ENCODE measurements at regions not wholly inside any gene's neighbourhood (a gene's known extent, or its start where the extent isn't known, plus 50 kb on each side); places are given as distances from the start of the nearest gene placed in this dataset.
"Not testable (repeated sequence)": the region's sequence is repeated elsewhere in the genome, so short reads cannot be mapped to it uniquely, and the experiment has no call there.

DNA sequence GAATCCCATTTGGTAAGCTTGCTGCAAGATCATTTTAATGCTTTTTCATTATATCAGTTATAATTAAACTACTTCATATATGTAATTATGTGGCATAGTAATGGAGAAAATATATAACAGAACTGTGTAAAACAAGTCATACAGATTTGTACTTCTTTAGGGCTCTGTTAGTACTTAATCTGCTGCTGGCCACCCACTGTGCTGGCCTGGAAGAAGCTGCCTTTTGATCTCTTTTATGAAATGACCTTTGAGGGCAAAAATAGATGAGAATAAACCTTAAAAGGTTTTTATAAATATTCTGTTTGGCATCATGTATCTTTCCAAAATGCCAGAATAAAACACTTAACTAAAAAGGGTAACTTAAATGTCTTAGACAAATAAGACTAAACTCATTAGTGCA, 262.9 kb downstream of the ZIC1 start:
- DNase-seq (ENCODE audit: low read depth): no peak

DNA sequence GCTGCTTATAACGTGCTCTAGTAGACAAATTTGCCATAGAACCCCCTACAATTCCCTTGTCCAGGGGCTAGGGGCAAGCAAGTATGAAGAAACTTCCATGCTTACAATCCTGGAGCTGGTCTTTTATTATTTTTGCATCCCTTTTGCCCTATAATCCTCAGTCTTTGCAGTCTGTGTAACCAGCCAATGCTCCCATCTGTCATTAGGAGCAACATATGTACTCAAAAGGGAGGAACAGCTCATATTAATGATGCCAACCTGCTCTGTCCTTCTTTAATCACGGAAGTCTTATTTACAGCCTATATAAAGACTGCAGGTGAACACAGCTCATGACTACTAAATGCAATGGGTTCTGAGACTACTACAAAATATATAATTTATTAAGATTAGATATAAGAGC, 263.3 kb downstream of the ZIC1 start:
- no peak for DNase-seq (ENCODE audit: low read depth)

GRCh38 chr3:147675761-147676160, 266.6 kb downstream of the ZIC1 start:
- no peak for DNase-seq (ENCODE audit: low read depth)

DNA sequence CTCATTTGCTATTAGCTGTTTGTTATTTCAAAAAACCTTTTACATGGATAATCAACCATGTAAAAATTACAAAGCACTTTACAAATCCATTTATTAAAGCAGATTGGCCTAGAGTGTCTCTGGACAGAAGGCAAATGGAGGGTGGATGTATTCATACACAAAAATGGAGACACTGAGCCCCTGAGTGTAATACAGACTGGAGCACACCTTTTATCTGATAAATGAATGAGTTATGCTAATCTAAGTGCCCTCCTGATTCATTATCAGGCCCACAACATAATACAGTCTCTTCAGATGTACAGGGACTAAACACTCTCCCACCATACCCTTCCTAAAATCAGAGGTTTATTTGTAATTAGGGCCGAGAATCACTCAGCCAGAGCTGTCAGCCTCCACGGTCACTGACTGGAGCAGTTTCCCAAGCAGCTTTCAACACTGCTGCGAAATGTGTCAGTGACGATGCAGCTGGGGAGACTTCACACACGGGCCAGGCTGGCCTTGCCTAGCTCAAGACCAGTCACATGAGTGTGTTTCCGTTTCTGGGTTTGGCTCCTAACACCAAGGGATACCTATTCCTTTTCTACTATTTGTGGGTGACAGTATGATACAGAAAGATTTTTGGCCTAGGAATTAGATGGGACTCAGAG, 271.8 kb downstream of the ZIC1 start:
- no peak for DNase-seq (ENCODE audit: low read depth)

DNA sequence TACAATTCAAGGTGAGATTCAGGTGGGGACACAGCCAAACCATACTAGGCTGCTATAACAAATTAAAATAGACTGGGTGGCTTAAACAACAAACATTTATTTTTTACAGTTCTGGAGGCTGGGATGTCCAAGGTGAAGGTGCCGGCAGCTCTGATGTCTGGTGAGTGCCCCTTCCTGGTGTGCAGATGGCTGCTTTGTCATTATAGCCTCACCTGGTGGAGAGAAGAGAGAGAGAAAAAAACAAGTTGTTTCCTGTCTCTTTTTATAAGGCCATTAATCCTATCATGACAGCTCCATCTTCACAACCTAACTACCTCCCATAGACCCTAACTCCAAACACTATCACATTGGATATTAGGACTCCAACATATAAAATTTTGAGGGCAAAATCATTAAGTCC, 279.7 kb downstream of the ZIC1 start:
- DNase-seq (ENCODE audit: low read depth): no peak

DNA sequence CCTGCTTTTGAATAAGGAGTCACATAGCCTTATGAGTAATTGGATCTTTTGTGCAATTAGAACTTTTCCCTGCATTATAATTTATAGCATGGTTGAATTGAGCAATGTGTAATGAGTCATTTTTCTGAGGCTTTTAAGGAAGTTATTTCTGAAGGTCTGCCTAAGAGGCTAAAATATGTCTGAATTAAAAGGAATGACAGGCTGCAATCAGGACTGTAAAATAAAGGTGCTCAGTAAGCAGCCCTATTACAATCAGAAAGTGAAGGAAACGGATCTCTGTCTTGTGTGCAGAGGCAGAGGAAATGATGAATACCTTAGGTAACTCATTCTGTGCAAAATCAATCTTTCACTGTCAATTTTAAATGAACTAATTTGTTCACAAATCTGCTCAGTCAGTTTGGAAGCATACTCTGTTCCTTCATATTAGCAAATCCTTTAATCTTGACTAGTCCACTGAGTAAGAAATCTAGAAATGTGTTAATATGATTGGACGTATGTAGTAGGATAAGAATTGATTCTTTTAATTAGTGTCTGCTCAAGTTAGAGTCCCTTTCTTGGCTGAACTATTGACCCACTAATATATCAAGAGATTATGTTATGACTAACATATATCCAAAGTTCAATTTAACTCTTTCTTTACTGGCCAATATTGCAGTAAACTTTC, 290.1 kb downstream of the ZIC1 start:
- peak; percentile 65 for DNase-seq (ENCODE audit: low read depth)

DNA sequence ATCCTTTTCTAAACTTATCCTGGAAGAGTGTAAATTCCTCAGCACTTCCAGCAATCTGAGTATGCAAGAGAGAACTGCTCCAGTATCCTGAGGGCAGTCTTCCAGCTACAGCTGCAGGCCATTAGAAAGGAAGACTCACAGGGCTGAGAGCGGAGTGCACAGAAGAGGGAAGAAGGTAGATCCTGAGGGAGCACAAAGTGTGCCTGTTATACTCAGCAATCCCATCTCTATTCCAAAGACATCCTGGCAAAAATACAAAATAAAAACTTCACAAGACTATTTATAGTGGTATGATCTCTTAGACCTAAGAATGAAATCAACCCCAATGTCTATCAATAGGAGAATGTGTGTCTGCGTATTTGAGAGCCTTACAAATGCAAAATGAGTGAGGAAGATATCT, 292.0 kb downstream of the ZIC1 start:
- DNase-seq (ENCODE audit: low read depth): peak; percentile 33

- no peak for DNase-seq (ENCODE audit: low read depth)
These were observed 293.3 kb downstream of the ZIC1 start for GRCh38 chr3:147702509-147702908.

- DNase-seq (ENCODE audit: low read depth): no peak
These were observed 296.5 kb downstream of the ZIC1 start for GRCh38 chr3:147705651-147706051.

GRCh38 chr3:147710753-147711152, 301.6 kb downstream of the ZIC1 start:
- not testable (repeated sequence) for DNase-seq (ENCODE audit: low read depth)

GRCh38 chr3:147712357-147712756, 303.2 kb downstream of the ZIC1 start:
- no peak for DNase-seq (ENCODE audit: low read depth)

GRCh38 chr3:147712758-147713157, 303.6 kb downstream of the ZIC1 start:
- not testable (repeated sequence) for DNase-seq (ENCODE audit: low read depth)

GRCh38 chr3:147713234-147714133, 304.3 kb downstream of the ZIC1 start:
- DNase-seq (ENCODE audit: low read depth): no peak

GRCh38 chr3:147729641-147730040, 320.5 kb downstream of the ZIC1 start:
- DNase-seq (ENCODE audit: low read depth): no peak

DNA sequence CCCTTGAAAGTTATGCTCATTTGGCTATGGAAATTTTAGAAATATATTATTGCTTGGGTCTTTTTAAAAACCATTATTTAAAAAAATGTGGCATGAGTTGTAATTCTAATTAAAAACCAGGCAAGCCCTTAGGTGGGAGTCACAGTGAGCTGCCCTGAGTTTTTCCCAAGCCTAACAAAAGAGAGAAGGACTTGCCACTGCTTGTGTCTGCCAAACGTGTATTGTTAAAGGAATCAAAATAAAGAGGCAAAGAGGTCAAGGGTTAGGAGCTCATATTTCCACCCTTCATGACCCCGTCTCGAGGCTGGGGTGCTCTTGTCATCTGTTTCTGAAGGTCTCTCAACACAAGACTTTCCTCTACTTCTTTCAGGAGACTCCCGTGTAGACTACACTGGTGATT, 321.1 kb downstream of the ZIC1 start:
- DNase-seq (ENCODE audit: low read depth): no peak

DNA sequence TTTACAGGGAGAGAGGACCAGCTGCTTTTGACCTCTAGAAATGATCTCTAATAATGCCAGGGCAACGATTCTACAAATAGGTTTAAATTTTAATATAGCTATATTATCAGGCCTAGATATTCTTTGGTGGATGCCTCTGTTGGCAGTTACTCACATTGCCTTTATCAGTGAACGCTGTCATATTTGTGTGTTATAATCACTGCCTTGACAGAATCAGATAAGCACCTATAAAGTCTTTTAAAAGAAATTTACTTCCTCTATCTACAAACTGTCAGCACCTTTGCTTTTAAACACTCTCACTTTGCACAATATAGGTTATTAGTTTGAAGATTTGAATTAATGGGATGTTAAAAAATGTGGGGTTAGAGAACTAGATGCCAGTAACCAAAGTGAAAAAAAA, 324.1 kb downstream of the ZIC1 start:
- DNase-seq (ENCODE audit: low read depth): no peak

DNA sequence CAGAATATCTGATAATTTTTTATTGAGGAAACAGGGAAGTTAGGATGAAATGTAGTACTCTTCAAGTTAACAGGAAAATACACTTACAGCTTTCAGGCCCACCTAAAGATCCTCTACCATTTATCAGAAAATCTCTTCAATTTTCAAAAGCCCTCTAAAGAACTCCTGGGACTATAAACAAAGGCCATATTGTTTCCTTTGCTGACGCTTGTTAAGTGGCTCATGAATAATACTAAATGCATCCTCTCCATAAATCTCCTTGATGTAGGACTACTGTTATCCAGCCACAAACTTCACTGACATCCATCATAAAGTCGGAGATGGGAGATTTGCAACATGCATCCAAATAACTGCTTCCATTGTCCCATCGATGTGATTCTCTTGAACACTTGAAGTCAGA, 326.5 kb downstream of the ZIC1 start:
- no peak for DNase-seq (ENCODE audit: low read depth)

DNA sequence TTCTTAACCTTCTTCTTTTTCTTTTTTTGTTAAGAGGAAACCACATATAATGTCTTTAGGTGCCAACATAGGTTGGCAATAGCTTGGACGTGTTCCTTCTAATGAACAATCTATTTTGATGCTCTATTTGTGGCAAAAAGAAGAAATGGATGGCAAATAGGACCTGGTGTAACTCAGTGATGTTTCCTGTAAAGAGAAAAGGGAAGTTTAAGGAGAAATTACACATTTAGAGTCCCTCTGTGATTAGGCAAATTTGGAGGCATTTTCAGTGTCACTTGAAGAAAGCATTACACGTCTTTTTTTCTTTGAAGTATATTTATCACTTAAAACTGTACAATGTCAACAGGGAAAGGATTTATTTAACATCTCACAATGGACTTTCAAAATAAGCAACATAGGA, 327.1 kb downstream of the ZIC1 start:
- no peak for DNase-seq (ENCODE audit: low read depth)

- DNase-seq (ENCODE audit: low read depth): no peak
These were observed 328.2 kb downstream of the ZIC1 start for GRCh38 chr3:147737376-147737775.

DNA sequence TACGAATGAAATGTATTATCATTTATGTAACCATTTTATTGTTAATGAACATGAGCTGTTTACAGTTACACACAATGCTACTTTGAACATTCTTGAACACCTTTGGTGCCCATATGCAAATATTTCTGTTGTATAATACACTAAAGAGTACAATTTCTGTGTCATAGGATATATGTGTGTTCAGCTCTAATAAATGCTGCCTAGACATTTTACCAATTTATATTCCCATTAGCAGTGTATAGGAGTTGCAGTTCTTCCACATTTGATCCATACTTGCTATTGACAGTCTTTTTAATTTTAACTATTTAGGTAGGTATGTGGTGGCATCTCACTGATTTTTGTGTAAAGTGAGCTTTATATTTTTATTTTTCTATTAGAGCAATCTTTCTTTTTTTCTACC, 331.8 kb downstream of the ZIC1 start:
- no peak for DNase-seq (ENCODE audit: low read depth)

GRCh38 chr3:147744967-147745366, 335.8 kb downstream of the ZIC1 start:
- no peak for DNase-seq (ENCODE audit: low read depth)

GRCh38 chr3:147755310-147755709, 346.1 kb downstream of the ZIC1 start:
- DNase-seq (ENCODE audit: low read depth): no peak

DNA sequence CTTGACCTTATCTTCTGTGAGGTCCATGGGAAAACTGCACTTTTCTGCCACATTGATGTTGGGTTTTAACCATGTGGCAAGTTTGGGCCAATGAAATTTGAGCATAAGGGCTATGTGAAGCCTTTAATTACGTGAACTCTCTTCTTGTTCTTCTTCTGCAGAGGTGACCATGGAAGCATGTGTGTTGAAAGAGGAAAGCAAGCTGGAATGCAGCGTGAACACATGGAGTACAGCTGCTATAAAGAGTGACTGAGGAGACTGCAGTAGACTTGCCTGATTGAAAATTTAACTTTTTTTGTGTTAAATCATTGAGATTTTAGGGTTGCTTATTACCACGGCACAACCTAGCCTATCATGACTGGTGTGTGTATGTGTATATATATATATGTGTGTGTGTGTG, 347.3 kb downstream of the ZIC1 start:
- no peak for DNase-seq (ENCODE audit: low read depth)

Measured in fibroblast of gingiva (primary cell).